HG03378 (cell line): ENCODE measurements at regions not wholly inside any gene's neighbourhood (a gene's known extent, or its start where the extent isn't known, plus 50 kb on each side); places are given as distances from the start of the nearest gene placed in this dataset.
"Not testable (repeated sequence)": the region's sequence is repeated elsewhere in the genome, so short reads cannot be mapped to it uniquely, and the experiment has no call there.

Experiments
- ATAC-seq: cut with Tn5 transposase; IDR thresholded peaks from one replicate; pipeline ENCODE4 v1.9.1; 2021; ENCODE audit warnings: mild to moderate bottlenecking, moderate library complexity; ENCODE audit not compliant: unreplicated experiment

- no peak for ATAC-seq
Measured at GRCh38 chr13:83731113-83731512, 151.2 kb downstream of the SLITRK1 start.

DNA sequence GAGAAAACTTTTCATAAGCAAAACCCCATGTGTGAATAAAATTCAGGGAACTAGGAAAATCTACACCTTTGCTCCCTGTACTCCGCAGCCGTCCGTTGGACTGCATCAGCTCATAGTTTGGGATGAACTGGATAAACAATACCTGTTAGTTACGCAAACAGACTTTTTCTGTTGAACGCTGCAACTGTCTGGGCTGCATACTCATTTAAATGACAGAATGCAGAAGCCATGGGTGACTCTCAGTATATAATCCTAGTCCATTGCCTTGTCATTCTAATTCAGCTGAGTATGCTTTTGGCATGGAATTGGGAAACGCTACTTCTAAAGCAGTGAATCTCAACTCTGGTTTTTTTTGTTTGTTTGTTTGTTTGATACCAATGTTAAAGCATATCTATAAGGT lies 151.6 kb downstream of the SLITRK1 start:
- no peak for ATAC-seq

- ATAC-seq: no peak
Measured at GRCh38 chr13:83722443-83722842, 159.8 kb downstream of the SLITRK1 start.

GRCh38 chr13:83716121-83716520 lies 166.2 kb downstream of the SLITRK1 start:
- no peak for ATAC-seq

DNA sequence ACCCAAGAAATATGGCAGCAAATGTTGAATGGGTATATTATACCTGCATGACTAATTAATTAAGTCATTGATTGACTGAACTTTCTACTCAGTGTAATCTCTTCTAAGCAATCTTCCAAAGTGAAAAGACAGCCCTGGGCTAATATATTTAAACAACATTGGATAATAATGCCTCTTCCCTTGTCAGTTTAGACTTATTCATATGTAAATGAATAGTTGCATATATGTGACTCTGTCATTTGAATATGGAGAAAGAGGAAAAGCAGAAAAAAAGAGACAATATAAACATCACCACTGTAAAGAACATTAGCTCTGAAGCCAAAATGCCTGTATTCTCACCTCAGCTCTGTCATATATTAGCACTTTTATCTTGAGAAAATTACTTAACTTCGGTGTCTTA lies 168.0 kb downstream of the SLITRK1 start:
- ATAC-seq: no peak

- ATAC-seq: no peak
Measured at GRCh38 chr13:83710133-83710515, 172.2 kb downstream of the SLITRK1 start.

DNA sequence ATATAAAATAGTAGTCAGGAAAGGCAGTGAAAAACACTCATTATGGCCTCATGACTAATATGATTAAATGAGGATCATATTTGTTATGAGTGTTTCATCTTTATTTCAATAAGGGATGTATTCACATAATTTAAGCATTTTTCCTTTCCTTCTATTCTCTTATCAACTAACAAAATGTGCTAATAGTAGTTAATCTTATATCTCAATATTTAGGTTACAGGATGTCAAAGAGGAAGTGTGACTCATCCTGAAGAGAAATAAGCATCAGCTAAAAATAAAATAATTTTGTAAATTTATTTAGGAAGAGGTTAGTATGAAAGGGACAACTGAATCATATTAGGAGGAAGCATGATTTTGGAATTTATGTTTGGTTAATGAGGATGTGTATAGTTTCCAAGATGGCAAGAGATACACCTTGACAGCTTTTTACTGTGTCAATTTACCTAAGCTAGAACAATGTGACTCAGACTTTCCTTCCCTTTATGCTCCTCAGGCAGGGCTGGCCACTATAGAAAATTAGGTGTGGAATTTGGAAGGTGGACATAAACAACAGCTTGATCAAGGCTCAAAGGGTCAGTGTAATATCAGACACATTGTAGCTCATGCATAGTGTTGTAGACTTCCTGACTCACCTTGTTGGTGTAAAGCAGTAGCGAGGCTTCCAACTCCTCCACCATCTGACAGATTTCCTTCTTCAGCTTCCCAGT lies 172.7 kb downstream of the SLITRK1 start:
- ATAC-seq: no peak

DNA sequence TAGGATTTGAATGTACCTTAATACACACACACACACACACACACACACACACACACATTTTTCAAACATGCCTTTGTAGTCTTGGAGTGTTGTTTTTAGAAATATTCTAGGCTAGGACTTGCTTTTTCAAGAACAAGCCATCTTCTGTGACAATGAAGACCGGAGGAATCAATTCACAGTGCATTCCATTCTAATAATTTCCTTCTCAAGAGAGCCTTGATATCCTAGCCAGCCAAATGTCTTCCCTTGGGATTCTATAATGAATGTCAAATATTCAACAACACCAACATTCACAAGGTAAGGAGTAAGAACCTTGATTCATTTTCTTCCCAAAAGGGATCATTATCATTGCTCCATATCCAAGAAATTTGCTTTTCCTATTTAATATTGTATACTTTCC lies 180.3 kb downstream of the SLITRK1 start:
- ATAC-seq: no peak

GRCh38 chr13:83692800-83693199 lies 189.5 kb downstream of the SLITRK1 start:
- ATAC-seq: no peak

- ATAC-seq: no peak
Measured at GRCh38 chr13:83691966-83692365, 190.3 kb downstream of the SLITRK1 start.

- no peak for ATAC-seq
Measured at GRCh38 chr13:83681547-83681946, 200.7 kb downstream of the SLITRK1 start.

GRCh38 chr13:83677985-83678384 lies 204.3 kb downstream of the SLITRK1 start:
- no peak for ATAC-seq

GRCh38 chr13:83672612-83673011 lies 209.7 kb downstream of the SLITRK1 start:
- no peak for ATAC-seq

- ATAC-seq: no peak
Measured at GRCh38 chr13:83667606-83668005, 214.7 kb downstream of the SLITRK1 start.

GRCh38 chr13:83666141-83666540 lies 216.1 kb downstream of the SLITRK1 start:
- no peak for ATAC-seq

DNA sequence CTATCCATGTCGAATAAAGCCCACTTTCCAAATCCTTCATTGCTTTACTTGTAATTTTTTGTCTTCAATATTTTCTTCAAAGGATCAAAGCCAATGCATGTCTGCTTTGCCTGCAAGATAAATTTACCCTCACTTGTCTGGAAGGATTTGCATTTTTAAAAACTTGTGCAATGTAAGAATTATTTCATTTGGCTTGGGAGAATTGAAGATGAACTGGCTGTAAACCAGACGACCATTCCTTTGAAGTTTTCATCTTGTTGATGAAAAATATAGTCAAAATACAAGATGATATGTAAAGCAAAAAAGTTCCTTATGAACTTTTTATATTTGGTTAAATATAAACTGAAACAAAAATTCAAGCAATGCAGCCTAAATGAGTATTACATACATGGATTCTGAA lies 225.0 kb downstream of the SLITRK1 start:
- ATAC-seq: no peak

GRCh38 chr13:83642617-83643016 lies 239.7 kb downstream of the SLITRK1 start:
- ATAC-seq: not testable (repeated sequence)

- ATAC-seq: no peak
Measured at GRCh38 chr13:83634601-83635000, 247.7 kb downstream of the SLITRK1 start.

DNA sequence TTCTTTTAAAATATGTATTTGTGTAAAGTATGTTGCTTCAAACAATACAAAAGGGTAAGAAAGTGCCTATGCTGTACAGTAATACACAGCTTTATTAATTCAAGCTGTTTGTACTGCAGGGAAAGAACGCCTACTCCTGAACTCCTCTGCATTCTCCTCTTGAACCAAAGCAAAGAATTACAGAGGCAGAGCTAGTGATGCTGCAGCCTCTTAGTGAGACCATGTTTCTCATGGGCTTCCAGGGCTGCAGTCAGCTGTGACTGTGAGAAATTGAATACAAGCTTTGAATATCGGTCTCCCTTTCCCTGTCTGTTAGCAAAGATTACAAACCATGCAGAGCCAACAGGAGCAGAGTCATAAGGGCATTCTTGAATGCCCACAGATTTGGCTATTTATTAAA lies 248.5 kb downstream of the SLITRK1 start:
- ATAC-seq: no peak

- no peak for ATAC-seq
Measured at GRCh38 chr13:83622422-83622784, 259.9 kb downstream of the SLITRK1 start.

GRCh38 chr13:83621765-83622421 lies 260.4 kb downstream of the SLITRK1 start:
- no peak for ATAC-seq

DNA sequence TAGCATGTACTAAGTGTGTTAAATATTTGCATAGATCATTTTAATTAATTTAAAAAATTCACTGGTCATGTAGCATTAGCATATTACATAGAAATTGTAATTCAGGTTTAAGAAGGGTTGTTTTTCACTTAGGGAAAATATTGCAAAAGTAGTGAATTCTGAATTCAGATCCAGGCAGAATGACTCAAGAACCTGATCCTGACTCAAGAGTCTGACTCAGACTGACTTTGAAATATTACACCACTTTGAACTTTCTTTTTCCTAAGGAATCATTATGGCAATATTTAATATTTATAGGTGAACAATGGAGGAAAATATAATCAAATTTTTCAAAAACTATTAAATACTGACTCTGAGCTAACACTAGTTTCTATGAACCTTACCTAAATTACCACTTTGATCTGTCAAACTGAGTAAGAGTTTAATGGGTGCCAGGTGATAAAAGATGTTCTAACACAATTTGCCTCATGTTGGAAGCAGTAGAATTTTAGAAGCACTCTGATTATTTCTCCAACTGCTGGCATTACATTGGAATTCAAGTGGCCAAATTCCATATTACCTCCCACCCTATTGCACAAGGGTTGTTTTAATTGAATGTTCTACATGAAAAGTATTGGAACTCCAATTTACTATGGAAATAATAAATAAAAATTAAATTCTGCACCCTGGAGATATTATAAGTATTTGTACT lies 261.6 kb downstream of the SLITRK1 start:
- ATAC-seq: no peak
